ENCODE measurements at regions not wholly inside any gene's neighbourhood (a gene's known extent, or its start where the extent isn't known, plus 50 kb on each side); places are given as distances from the start of the nearest gene placed in this dataset.

- no peak for TF ChIP-seq CTCF (IDR thresholded peaks at IDR 0.05)
- no peak for TF ChIP-seq POLR2A (IDR thresholded peaks at IDR 0.05)
- no peak for TF ChIP-seq EP300 (IDR thresholded peaks at IDR 0.05)
Measured at GRCh38 chr14:99072433-99072832, 199.6 kb downstream of the BCL11B start.
